ENCODE measurements at regions not wholly inside any gene's neighbourhood (a gene's known extent, or its start where the extent isn't known, plus 50 kb on each side); places are given as distances from the start of the nearest gene placed in this dataset. TPM values are rescaled to one million over a fixed set of nuclear protein-coding genes. Genes with fewer than 3 reads are reported as not detected.

DNA sequence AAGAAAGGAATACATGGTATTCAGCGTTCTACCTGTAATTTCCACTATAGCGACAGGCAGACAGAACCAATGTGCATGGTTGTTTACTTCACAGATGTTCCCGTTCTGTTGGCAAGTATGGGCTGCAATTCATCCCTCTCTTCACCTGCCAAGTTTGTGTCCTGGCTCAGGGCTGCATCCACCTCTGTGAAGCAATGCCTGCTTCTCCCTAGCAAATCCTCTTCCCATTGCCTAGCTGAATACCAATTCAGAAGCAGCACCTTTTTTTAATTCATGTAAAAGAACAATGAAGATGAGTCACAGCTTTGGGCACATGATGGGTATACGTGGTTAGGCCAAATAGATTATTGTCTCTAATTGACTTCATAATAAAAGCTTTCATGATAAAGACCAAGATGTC lies 54.7 kb upstream of the LRATD1 start:
- no peaks in the 10 kb centered on the region for H3K36me3 ChIP-seq
- DNase-seq (ENCODE audit: extremely low spot score in 2 of 2) = no peak
- H3K4me1 ChIP-seq = no peaks in the 10 kb centered on the region
- intact Hi-C loops (cut with DNase I) = no loop called here
- TF ChIP-seq POLR2AphosphoS5 (IDR thresholded peaks at IDR 0.05; ENCODE audit: insufficient read depth in 1 of 2, low read depth in 1 of 2) (peak in 1 of 2 donors; percentile 59), POLR2A (IDR thresholded peaks at IDR 0.05) (no peak)
- H3K9me3 ChIP-seq = no peaks in the 10 kb centered on the region
- no peaks in the 10 kb centered on the region for H3K27me3 ChIP-seq
- no peak overlapping the region for H3K4me3 ChIP-seq
- no peak overlapping the region for H3K27ac ChIP-seq

Small RNA genes in the stretch of these regions (small RNA-seq; reads per million reads assigned to genes)
- gene RF00017 (not detected), gene RNU6-1288P (not detected)

Data from vagina (tissue), 2 donors.